CMK (cell line): ENCODE measurements at regions not wholly inside any gene's neighbourhood (a gene's known extent, or its start where the extent isn't known, plus 50 kb on each side); places are given as distances from the start of the nearest gene placed in this dataset.

ENCODE experiments used
- DNase-seq: peaks from one replicate; pipeline ENCODE4 v3.0.0-alpha.2; 2010; ENCODE audit warnings: low read depth

GRCh38 chr1:229762891-229763290, 136.8 kb downstream of the URB2 start:
- no peak for DNase-seq

GRCh38 chr1:229768232-229768631, 142.2 kb downstream of the URB2 start:
- DNase-seq: no peak

GRCh38 chr1:229769006-229769405, 143.0 kb downstream of the URB2 start:
- DNase-seq: no peak

GRCh38 chr1:229769809-229770208, 143.8 kb downstream of the URB2 start:
- no peak for DNase-seq

- no peak for DNase-seq
These were observed 152.7 kb downstream of the URB2 start for GRCh38 chr1:229778794-229779193.

GRCh38 chr1:229781453-229781852, 155.4 kb downstream of the URB2 start:
- no peak for DNase-seq

GRCh38 chr1:229782469-229782868, 156.4 kb downstream of the URB2 start:
- DNase-seq: no peak

- DNase-seq: no peak
These were observed 158.8 kb downstream of the URB2 start for GRCh38 chr1:229784834-229785233.

GRCh38 chr1:229786974-229787610, 161.0 kb downstream of the URB2 start:
- no peak for DNase-seq

- DNase-seq: no peak
These were observed 162.0 kb downstream of the URB2 start for GRCh38 chr1:229788004-229788403.

- no peak for DNase-seq
These were observed 166.2 kb downstream of the URB2 start for GRCh38 chr1:229792012-229792975.

- DNase-seq: no peak
These were observed 167.4 kb downstream of the URB2 start for GRCh38 chr1:229793488-229793887.

- DNase-seq: no peak
These were observed 172.5 kb downstream of the URB2 start for GRCh38 chr1:229798558-229798957.

GRCh38 chr1:229803626-229804217, 177.7 kb downstream of the URB2 start:
- no peak for DNase-seq

GRCh38 chr1:229808272-229808671, 182.2 kb downstream of the URB2 start:
- DNase-seq: no peak

GRCh38 chr1:229810140-229810539, 184.1 kb downstream of the URB2 start:
- no peak for DNase-seq

- no peak for DNase-seq
These were observed 184.9 kb downstream of the URB2 start for GRCh38 chr1:229810961-229811360.

- DNase-seq: no peak
These were observed 186.1 kb downstream of the URB2 start for GRCh38 chr1:229812148-229812547.

- DNase-seq: no peak
These were observed 186.6 kb downstream of the URB2 start for GRCh38 chr1:229812693-229813092.

GRCh38 chr1:229815076-229815475, 189.0 kb downstream of the URB2 start:
- DNase-seq: no peak

- DNase-seq: no peak
These were observed 189.9 kb downstream of the URB2 start for GRCh38 chr1:229815961-229816360.

- no peak for DNase-seq
These were observed 191.9 kb downstream of the URB2 start for GRCh38 chr1:229817936-229818335.

GRCh38 chr1:229819091-229819490, 193.0 kb downstream of the URB2 start:
- DNase-seq: no peak
